SKM-1 (cell line): ENCODE measurements at regions not wholly inside any gene's neighbourhood (a gene's known extent, or its start where the extent isn't known, plus 50 kb on each side); places are given as distances from the start of the nearest gene placed in this dataset.
A peak's percentile ranks its signal among the peaks of the same experiment; 100 is the strongest.

Source experiments
- DNase-seq: peaks from one replicate; lab custom pipeline; 2025; ENCODE audit not compliant: unreplicated experiment; lab: John Stamatoyannopoulos, UW

DNA sequence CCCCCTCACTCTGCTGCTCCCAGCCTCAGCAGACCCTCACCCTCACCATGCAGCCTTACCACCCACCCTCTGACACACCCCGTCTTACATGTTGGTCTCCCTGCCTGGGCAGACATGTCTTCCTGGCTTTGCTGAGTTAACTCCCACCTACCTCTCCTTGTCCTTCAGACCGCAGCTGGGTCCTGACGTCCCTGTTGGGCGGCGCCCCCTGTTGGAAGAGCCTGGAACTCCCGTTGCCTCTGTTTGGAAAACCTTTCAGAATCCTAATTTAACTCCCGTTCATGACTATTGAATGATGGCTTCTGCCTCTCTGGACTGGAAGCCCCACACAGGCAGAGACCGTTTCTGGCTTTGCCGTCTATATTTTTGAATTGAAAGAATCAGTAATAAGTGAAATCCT lies 245.1 kb downstream of the MYLK4 start:
- no peak for DNase-seq

- DNase-seq, result no peak
Measured at GRCh38 chr6:2504495-2505064, 246.1 kb downstream of the MYLK4 start.

- DNase-seq, result peak; percentile 92
Measured at GRCh38 chr6:2503816-2504494, 246.8 kb downstream of the MYLK4 start.

DNA sequence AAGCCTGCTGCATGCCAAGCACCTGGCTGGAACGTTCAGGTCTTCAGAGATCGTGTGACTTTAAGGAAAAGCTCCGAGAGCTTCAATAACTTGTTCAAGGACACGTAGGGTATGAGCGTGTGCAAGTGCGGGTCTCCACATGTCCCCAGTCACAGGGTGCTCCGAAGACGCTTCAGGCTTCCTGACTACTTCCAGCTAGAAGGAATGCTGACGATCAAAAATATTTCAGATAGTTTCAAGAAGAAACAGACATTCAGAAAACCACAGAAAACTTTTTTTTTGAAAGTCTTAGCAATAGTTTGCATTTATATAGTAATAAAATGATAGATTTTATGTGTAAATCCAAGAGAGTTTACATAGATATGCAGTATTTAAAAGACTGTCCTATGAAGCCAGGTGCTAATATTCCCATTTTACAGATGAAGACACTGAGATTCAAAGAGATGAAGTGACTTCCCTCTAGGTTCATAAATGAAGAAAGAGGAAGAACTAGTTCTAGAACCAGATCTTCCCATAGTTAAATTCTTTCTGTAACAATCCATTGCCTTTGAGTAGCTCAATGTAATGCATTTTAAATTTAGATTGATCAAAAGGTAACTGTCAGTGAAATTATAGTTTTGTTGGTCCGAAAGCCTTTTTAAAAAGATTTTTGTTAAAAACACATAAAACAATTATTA lies 247.6 kb downstream of the MYLK4 start:
- DNase-seq, result no peak

GRCh38 chr6:2502096-2502997 lies 248.4 kb downstream of the MYLK4 start:
- DNase-seq, result no peak

DNA sequence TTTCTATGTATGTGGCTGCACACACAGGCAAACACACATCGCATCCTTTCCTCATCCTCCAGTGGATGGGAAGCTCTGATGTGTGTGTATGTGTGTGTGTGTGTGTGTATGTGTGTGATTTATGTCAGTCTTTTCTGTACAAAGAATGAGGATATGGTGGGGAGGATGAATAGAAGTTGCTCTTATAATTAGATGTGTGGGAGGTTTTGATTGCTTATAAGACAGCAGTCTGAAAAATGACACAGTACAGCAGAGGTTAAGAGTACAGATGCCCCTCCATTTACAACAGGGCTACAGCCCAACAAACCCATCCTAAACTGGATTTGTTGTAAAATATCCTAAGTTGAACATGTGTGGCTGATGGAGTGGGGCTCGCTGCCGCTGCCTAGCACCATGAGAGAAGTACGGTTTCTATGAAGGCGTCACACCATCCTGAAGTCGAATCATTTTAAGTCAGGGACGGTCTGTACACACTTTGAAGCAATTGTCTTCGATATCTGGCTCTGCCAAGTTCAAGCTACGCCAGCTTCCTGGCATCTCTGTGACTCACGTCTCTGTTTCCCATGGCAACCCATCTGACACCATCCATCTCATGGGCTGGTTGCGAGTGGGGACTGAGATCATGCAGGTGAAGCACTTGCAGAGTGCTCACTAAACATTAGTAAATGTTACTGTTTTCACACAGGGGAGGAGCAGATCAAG lies 252.6 kb downstream of the MYLK4 start:
- DNase-seq, result no peak

- DNase-seq, result no peak
Measured at GRCh38 chr6:2496291-2496690, 250.9 kb upstream of the GMDS start.

GRCh38 chr6:2492686-2493523 lies 247.5 kb upstream of the GMDS start:
- no peak for DNase-seq

DNA sequence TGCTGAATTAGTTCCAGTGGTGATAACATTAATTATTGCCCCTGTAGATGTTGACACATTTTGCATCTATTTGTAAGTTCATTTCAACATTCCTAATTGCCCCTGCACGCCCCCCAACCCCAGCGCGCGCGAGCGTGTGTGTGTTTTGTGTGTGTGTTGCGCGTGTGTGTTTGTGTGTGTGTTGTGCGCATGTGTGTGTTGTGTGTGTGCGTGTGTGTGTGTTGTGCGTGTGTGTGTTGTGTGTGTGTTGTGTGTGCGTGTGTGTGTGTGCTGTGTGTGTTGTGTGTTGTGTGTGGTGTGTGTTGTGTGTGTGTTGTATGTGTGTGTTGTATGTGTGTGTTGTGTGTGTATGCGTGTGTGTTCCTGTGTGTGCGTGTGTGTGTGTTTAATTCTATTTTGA lies 245.7 kb upstream of the GMDS start:
- no peak for DNase-seq

- DNase-seq, result no peak
Measured at GRCh38 chr6:2488578-2488977, 243.2 kb upstream of the GMDS start.

DNA sequence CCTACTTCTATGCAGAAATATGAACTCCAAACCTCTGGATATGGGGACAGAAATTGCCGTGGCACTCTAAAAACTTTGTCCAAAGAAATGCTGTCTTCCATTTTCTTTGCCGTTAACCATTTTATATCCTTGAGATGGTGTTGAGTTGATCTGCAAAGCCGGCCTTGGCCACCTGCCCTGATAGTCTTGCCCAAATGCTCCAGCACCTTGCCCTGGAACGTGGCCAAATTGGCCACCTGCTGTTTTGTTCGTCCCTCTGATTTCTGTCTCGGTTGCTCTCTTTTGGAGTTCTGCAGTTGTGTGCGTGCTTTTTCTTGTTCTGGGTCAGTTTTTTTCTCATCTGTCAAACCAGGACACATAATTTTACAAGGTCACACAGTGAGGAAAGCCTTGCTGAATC lies 239.7 kb upstream of the GMDS start:
- DNase-seq, result no peak

- DNase-seq, result no peak
Measured at GRCh38 chr6:2482773-2483172, 237.4 kb upstream of the GMDS start.

DNA sequence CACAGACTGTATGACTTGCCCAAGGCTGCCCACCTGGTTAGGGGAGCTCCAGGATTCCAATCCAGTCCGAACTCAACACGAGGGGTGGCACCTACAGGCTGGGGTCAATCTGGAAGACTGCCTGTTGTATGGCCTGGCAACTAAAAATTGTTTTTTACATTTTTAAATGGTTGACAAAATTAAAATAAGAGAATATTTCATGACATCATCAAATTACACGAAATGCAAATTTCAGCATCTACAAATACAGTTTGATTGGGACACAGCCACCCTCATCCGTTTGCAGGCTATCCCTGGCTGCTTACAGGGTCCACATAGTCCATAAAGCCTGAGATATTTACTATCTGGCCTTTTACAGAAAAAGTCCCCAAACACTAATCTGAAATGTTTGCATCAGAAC lies 235.9 kb upstream of the GMDS start:
- no peak for DNase-seq

- peak; percentile 90 for DNase-seq
Measured at GRCh38 chr6:2480267-2480966, 235.0 kb upstream of the GMDS start.

GRCh38 chr6:2478200-2478599 lies 232.8 kb upstream of the GMDS start:
- DNase-seq, result no peak

DNA sequence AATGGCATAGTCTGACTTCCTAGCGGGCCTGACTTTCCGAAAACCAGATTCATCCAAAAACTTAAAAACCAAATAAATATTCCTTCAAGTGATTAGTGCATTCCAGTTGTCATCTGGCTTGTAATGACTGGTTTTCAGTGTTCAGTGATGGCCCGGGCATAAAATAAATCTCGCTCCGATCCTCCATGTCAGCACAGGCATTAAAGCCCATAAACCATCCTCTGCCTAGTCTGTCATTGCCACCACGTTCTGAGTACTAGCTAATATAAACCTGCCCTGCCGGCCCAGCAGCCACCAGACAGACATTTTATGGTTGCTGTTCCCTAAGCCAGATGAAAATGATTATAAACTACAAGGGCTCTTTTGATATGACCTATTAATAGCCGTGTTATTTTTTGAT lies 232.3 kb upstream of the GMDS start:
- no peak for DNase-seq

DNA sequence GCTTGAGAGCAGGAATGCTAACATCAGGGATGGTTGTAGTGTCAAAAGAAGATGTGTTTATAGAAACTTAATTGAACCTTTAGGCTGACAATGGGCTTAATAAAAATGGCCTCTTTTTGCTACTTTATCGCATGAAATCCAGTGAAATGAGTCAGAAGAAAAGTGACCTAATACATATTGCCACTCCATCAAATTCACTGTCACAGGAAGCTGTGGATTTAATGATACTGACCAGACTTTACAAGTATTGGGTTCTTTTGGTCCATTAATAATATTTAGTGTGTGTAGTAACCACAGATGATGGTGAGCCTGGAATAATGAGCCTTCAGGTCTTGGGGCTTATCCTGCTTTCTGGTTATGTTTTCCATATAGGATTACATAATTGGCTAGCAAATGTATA lies 231.8 kb upstream of the GMDS start:
- no peak for DNase-seq

GRCh38 chr6:2476376-2476775 lies 231.0 kb upstream of the GMDS start:
- no peak for DNase-seq

DNA sequence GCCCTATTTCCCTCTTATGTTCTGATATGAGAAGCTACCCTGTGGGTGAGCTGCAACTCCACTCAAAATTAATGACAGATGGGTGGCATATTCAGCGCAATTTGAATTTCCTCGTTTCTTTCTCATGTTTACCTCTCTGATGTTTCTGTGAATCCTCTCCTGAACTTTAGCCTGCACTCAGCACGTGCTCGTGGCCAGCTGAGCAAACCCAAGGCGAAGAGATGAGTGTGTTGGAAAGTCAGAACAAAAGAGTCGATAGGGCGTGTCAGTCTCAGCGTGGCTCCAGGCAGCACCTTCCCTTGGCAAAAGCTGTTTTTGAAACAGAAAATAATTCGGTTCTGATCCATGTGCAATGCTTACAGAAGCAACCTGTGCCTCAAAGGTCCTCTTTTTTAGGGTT lies 226.1 kb upstream of the GMDS start:
- no peak for DNase-seq

GRCh38 chr6:2469428-2469827 lies 224.0 kb upstream of the GMDS start:
- no peak for DNase-seq
